Naive thymus-derived CD8-positive, alpha-beta T cell (primary cell): ENCODE measurements at regions not wholly inside any gene's neighbourhood (a gene's known extent, or its start where the extent isn't known, plus 50 kb on each side); places are given as distances from the start of the nearest gene placed in this dataset.

ENCODE experiments used
- ATAC-seq, 2 donors: fragments of 150-1000 bp; cut with Tn5 transposase in 1 of 2; sonication (Bioruptor Pico), chemical (Tn5 transposase) in 1 of 2; 1 replicate in 1 of 2; 2 replicates in 1 of 2; pipeline ENCODE4 v1.10.0; 2021; ENCODE audit warnings: mild to moderate bottlenecking in 2 of 2, moderate library complexity in 2 of 2
- POLR2A ChIA-PET: fragments of 350-600 bp; sonication (Branson Sonifier 250); formaldehyde crosslinking; loops from one replicate; lab custom pipeline; 2021; ENCODE audit warnings: antibody characterized with exemption; lab: Charles Lee
- DNase-seq, 10 donors: peaks; one replicate each; pipeline versions ENCODE4 v3.0.0 to v3.0.0-alpha.2; 2020 to 2022
- H3K27ac Mint-ChIP-seq, 10 donors: one replicate each; pipeline ENCODE4 v1.8.0; 2020 to 2022; ENCODE audit warnings: mild to moderate bottlenecking in 10 of 10, mixed read lengths in 10 of 10, moderate library complexity in 4 of 10, inconsistent platforms in 1 of 10
- H3K27me3 Mint-ChIP-seq, 5 donors: one replicate each; pipeline ENCODE4 v1.8.0; 2021 to 2022; ENCODE audit warnings: mixed read lengths in 5 of 5
- H3K36me3 Mint-ChIP-seq, 3 donors: one replicate each; pipeline ENCODE4 v1.8.0; 2020 to 2022; ENCODE audit warnings: mixed read lengths in 3 of 3, mild to moderate bottlenecking in 2 of 3, inconsistent platforms in 1 of 3
- H3K4me1 Mint-ChIP-seq, 4 donors: one replicate each; pipeline ENCODE4 v1.8.0; 2021 to 2022; ENCODE audit warnings: mixed read lengths in 4 of 4
- H3K4me3 Mint-ChIP-seq, 10 donors: one replicate each; pipeline ENCODE4 v1.8.0; 2020 to 2022; ENCODE audit warnings: mild to moderate bottlenecking in 10 of 10, mixed read lengths in 10 of 10, moderate library complexity in 6 of 10, inconsistent platforms in 1 of 10
- H3K9me3 Mint-ChIP-seq, 9 donors: one replicate each; pipeline ENCODE4 v1.8.0; 2020 to 2022; ENCODE audit warnings: mixed read lengths in 9 of 9, mild to moderate bottlenecking in 3 of 9, inconsistent platforms in 1 of 9, moderate library complexity in 1 of 9

DNA sequence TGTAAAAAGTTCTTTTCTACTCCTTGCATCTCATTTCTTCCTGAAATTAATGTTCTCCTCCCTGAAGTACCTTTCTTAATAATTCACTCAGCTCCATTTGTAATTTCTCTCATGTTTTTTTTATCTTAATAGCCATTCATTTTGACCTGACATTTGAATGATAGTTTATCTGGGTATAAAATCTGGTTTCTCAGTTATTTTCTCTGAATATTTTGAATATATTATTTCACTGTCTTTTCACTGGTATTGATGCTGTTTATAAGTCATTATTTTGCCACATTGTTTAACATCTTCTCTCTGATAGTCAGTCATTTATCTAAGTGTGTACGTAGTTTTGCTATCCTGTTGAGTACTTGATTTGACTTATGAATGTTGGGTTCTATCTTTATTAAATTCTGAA, 68.8 kb upstream of the ARHGAP18 start:
- Mint-ChIP-seq H3K4me1 (peaks cover 0 to 3% (median 0%) of the 10 kb centered on the region in 4 donors), H3K36me3 (peaks cover 0 to 14% (median 2%) of the 10 kb centered on the region in 3 donors), H3K9me3 (peaks cover 0 to 37% (median 11%) of the 10 kb centered on the region in 9 donors), H3K4me3 (no peak overlapping the region), H3K27ac (no peak overlapping the region), H3K27me3 (peaks cover 0 to 6% (median 3%) of the 10 kb centered on the region in 5 donors)
- POLR2A ChIA-PET = no interaction called here
- ATAC-seq = no peak
- no peak for DNase-seq

DNA sequence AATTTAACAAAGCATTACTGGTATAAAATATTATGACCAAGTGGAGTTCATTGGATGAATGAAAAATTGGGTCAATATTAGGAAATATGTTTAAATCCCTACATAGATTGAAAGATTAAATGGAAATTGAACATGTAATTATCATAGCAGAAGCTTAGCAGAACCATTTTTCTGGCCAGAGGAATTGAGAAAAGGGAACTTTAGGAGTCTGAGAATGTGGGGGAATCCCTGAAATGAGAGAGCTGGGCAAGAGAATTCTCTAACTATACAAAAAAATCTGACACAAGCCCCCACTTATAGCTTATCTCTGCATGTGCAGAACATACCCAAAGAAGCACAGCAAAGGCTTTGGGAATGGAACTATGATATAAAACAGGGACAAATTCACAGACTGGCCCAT, 67.4 kb upstream of the ARHGAP18 start:
- Mint-ChIP-seq H3K36me3 (peaks cover 0 to 14% (median 2%) of the 10 kb centered on the region in 3 donors), H3K27ac (no peak overlapping the region), H3K4me1 (peaks cover 0 to 7% (median 1%) of the 10 kb centered on the region in 4 donors), H3K9me3 (peaks cover 0 to 37% (median 11%) of the 10 kb centered on the region in 9 donors), H3K4me3 (no peak overlapping the region), H3K27me3 (peaks cover 0 to 2% (median 0%) of the 10 kb centered on the region in 5 donors)
- no peak for DNase-seq
- POLR2A ChIA-PET = no interaction called here
- ATAC-seq = no peak

GRCh38 chr6:129776542-129777330, 66.8 kb upstream of the ARHGAP18 start:
- peaks cover 0 to 35% (median 11%) of the 10 kb centered on the region in 9 donors for H3K9me3 Mint-ChIP-seq
- DNase-seq (no peak), ATAC-seq (no peak)
- H3K4me3 Mint-ChIP-seq = no peak overlapping the region
- H3K36me3 Mint-ChIP-seq = peaks cover 0 to 14% (median 2%) of the 10 kb centered on the region in 3 donors
- peak overlapping the region in 1 of 10 donors; percentile 7 for H3K27ac Mint-ChIP-seq
- POLR2A ChIA-PET = no interaction called here
- H3K27me3 Mint-ChIP-seq = peaks cover 0 to 4% (median 0%) of the 10 kb centered on the region in 5 donors
- H3K4me1 Mint-ChIP-seq = peaks cover 0 to 7% (median 1%) of the 10 kb centered on the region in 4 donors

- H3K9me3 Mint-ChIP-seq = peaks cover 0 to 23% (median 9%) of the 10 kb centered on the region in 9 donors
- DNase-seq = peak in 8 of 10 donors; percentile 12 to 65 (median 26)
- no peak overlapping the region for H3K27ac Mint-ChIP-seq
- ATAC-seq = peak in 1 of 2 donors; percentile 35
- POLR2A ChIA-PET = no interaction called here
- peaks cover 0 to 7% (median 1%) of the 10 kb centered on the region in 4 donors for H3K4me1 Mint-ChIP-seq
- no peak overlapping the region for H3K4me3 Mint-ChIP-seq
- peaks cover 0 to 14% (median 2%) of the 10 kb centered on the region in 3 donors for H3K36me3 Mint-ChIP-seq
- peaks cover 0 to 7% (median 0%) of the 10 kb centered on the region in 5 donors for H3K27me3 Mint-ChIP-seq
Measured at GRCh38 chr6:129774697-129775447, 64.9 kb upstream of the ARHGAP18 start.

GRCh38 chr6:129773304-129773703, 63.3 kb upstream of the ARHGAP18 start:
- Mint-ChIP-seq H3K27ac (peak overlapping the region in 1 of 10 donors; percentile 15), H3K9me3 (peaks cover 0 to 9% (median 2%) of the 10 kb centered on the region in 9 donors), H3K4me1 (peaks cover 0 to 7% (median 1%) of the 10 kb centered on the region in 4 donors), H3K36me3 (peaks cover 0 to 5% (median 0%) of the 10 kb centered on the region in 3 donors), H3K4me3 (no peak overlapping the region), H3K27me3 (peaks cover 0 to 7% (median 0%) of the 10 kb centered on the region in 5 donors)
- ATAC-seq (peak in 1 of 2 donors; percentile 48), DNase-seq (no peak)
- POLR2A ChIA-PET = no interaction called here

DNA sequence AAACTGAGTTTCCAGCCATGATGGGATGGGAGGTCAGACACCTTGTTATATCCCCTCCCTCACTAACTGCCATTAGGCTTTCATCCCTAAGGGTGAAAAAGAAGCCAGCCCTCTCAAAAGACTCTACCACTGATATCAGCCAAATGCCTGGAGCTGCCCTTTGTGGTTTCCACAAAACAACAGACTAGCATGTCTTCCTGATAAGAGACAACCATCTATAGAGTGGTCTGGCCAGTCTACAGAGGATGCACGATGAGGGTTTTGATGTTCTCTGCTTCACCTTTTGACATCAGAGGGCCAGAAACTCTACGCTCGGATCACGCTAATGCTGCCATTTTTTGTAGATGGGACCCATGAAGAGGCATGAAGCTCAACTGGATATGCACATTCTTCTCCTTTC, 61.7 kb upstream of the ARHGAP18 start:
- no peak for ATAC-seq
- no peak for DNase-seq
- Mint-ChIP-seq H3K9me3 (no peaks in the 10 kb centered on the region), H3K27me3 (peaks cover 0 to 8% (median 2%) of the 10 kb centered on the region in 5 donors), H3K4me1 (peaks cover 5 to 15% (median 9%) of the 10 kb centered on the region in 4 donors), H3K27ac (no peak overlapping the region), H3K4me3 (no peak overlapping the region), H3K36me3 (no peaks in the 10 kb centered on the region)
- POLR2A ChIA-PET = no interaction called here

DNA sequence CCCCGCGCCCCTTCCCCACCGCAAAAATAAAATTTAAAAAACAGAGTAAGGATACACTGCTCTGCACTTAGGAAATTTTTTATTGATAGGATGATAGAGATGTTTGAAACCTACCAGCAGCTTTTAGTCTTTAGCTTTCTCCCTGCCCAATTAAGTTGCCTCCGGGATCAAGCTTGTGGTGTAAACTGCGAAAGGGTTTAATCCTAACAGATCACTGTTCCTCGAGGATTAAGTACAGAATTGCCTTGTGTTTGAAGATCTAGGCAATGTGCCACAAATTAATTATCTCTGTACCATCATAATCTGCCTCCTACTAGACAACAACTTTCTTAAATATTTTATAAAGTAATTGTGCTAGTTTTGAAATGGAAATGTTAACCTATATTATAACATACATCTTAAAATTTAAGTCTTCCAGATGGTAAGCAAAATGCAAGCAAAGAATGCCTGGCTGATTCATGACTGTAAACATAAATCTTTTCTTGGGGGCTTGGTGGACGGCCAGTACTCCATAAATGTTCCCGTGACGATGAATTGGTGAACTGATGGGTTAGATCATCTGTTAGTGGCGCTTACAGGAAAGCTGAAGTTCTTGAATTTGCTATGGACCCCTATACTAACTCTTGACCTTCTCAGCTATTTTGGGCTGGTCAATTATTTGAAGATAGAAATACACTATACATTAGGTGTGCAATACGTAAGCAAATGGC, 58.0 kb upstream of the ARHGAP18 start:
- ATAC-seq = no peak
- H3K4me1 Mint-ChIP-seq = peaks cover 5 to 12% (median 11%) of the 10 kb centered on the region in 4 donors
- H3K4me3 Mint-ChIP-seq = peak overlapping the region; percentile 83 to 92 (median 86)
- no peak for DNase-seq
- H3K27me3 Mint-ChIP-seq = peaks cover 15 to 34% (median 21%) of the 10 kb centered on the region in 5 donors
- no peak overlapping the region for H3K27ac Mint-ChIP-seq
- H3K36me3 Mint-ChIP-seq = no peaks in the 10 kb centered on the region
- no peaks in the 10 kb centered on the region for H3K9me3 Mint-ChIP-seq
- POLR2A ChIA-PET = no interaction called here

DNA sequence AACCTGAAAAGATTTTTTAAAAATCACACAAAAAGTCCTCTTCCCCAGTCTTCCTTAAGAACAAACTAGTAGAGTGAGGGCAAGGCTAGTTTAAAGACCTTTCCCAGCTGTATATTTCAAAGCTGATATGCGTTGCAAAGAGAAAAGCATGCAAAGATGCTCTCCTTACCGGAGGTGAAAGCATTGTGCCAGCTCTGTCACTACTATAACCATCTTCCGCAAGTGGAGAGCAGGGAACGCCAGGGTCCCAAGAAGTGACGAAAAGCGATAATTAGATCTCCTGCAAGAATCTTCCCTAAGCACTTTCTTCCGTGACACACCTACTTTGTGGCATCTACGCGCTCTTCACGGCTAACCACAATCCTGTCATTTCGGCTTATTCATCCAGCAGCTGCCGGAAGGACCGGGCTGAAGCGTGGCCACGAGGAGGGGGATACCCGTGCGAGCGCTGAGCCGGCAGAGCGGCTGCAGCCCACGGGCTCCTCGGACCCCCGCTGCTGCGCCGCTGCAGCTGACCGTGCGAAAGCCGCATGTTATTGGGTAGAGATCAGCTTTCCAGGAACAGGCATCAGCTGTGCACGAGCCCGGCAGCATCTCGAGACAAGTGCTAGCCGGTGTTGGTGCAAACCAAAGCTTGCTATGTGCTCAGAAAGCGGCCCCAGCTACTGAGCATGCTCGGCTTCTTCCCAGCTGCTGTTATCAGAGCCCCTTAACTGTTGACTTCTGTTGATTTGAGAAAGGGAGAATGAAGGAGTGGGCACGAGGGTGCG, 57.2 kb upstream of the ARHGAP18 start:
- peaks cover 5 to 12% (median 11%) of the 10 kb centered on the region in 4 donors for H3K4me1 Mint-ChIP-seq
- peak; percentile 87 to 90 for ATAC-seq
- peak; percentile 21 to 68 (median 32) for DNase-seq
- peak overlapping the region; percentile 83 to 92 (median 86) for H3K4me3 Mint-ChIP-seq
- H3K36me3 Mint-ChIP-seq = no peaks in the 10 kb centered on the region
- H3K9me3 Mint-ChIP-seq = no peaks in the 10 kb centered on the region
- POLR2A ChIA-PET = no interaction called here
- H3K27me3 Mint-ChIP-seq = peaks cover 16 to 38% (median 20%) of the 10 kb centered on the region in 5 donors
- peak overlapping the region in 4 of 10 donors; percentile 0 to 69 (median 19) for H3K27ac Mint-ChIP-seq

GRCh38 chr6:129764761-129765407, 54.9 kb upstream of the ARHGAP18 start:
- Mint-ChIP-seq H3K4me3 (no peak overlapping the region), H3K27me3 (peaks cover 18 to 35% (median 21%) of the 10 kb centered on the region in 5 donors), H3K27ac (no peak overlapping the region), H3K36me3 (no peaks in the 10 kb centered on the region), H3K9me3 (no peaks in the 10 kb centered on the region), H3K4me1 (peaks cover 5 to 12% (median 11%) of the 10 kb centered on the region in 4 donors)
- DNase-seq (no peak), ATAC-seq (no peak)
- POLR2A ChIA-PET = no interaction called here

DNA sequence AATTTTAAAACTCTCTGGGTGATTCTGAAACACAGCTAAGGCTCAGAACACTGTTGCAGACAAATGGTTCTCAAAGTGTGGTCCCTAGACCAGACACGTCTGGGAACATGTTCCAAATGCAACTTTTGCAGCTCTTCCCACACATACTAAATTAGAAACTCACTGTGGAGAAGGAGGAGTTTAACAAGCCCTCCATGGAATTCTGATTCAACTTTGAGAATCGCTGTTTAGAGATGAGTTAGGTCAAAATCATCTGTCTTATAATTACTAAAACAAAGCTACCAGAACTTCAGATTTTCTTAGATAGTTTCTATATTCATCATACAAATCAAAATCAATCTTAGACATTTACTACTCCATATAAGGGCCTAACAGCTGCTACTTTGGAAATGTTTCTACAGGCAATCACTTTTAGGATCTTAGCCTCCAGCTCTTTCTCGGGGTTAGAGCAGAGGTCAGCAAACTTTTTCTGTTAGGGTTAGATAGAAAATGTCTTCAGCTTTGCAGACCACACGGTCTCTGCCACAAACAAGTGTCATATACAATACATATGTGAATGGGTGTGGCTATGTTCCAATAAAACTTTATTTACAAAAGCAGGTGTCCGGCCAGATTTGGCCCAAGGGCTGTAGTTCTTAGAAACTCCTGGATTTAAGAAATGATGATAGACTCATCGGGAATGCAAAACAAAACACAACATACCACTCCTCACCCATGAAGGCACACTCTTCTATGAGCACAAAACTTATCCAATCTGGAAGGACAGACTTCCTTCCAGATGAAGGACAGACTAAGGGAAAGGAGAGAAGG, 50.0 kb upstream of the ARHGAP18 start:
- no peak for DNase-seq
- Mint-ChIP-seq H3K4me3 (no peak overlapping the region), H3K4me1 (no peaks in the 10 kb centered on the region), H3K36me3 (no peaks in the 10 kb centered on the region), H3K27ac (no peak overlapping the region), H3K9me3 (no peaks in the 10 kb centered on the region), H3K27me3 (peaks cover 14 to 21% (median 18%) of the 10 kb centered on the region in 5 donors)
- POLR2A ChIA-PET = no interaction called here
- no peak for ATAC-seq
